DOHH2 (cell line): ENCODE measurements at regions not wholly inside any gene's neighbourhood (a gene's known extent, or its start where the extent isn't known, plus 50 kb on each side); places are given as distances from the start of the nearest gene placed in this dataset.

ENCODE experiments used
- CTCF ChIP-seq: fragments of 200-600 bp; sonication (generic); IDR thresholded peaks from one replicate; pipeline ENCODE4 v1.5.1; 2014; ENCODE audit warnings: antibody characterized with exemption, mild to moderate bottlenecking, low read depth, low read length; ENCODE audit not compliant: poor library complexity, severe bottlenecking
- EZH2phosphoT487 ChIP-seq: fragments of 200-600 bp; sonication (generic); IDR thresholded peaks from 2 replicates; pipeline ENCODE4 v1.6.1; 2017; ENCODE audit warnings: borderline replicate concordance, mild to moderate bottlenecking, antibody characterized with exemption, low read length, moderate library complexity, mixed read lengths

- TF ChIP-seq CTCF (no peak), EZH2phosphoT487 (no peak)
Measured at GRCh38 chr6:91600561-91600960, 1013.7 kb upstream of the MAP3K7 start.
